K562 (cell line): ENCODE measurements at regions not wholly inside any gene's neighbourhood (a gene's known extent, or its start where the extent isn't known, plus 50 kb on each side); places are given as distances from the start of the nearest gene placed in this dataset.

Experiments used
- CHD2 ChIP-seq: IDR thresholded peaks from 2 replicates; pipeline ENCODE4 v1.6.1; 2011; ENCODE audit warnings: low read depth, low read length
- EZH2 ChIP-seq: IDR thresholded peaks from 2 replicates; pipeline ENCODE4 v1.6.1; 2012; ENCODE audit warnings: low read depth, mild to moderate bottlenecking, inconsistent platforms, low read length, borderline replicate concordance
- MIER1 ChIP-seq: fragments of 450-650 bp; IDR thresholded peaks from 2 replicates; pipeline ENCODE4 v1.6.1; 2016; ENCODE audit warnings: antibody characterized with exemption, mild to moderate bottlenecking, low read depth
- ZBTB1 ChIP-seq: sonication (generic); formaldehyde crosslinking; IDR thresholded peaks from 2 replicates; pipeline ENCODE4 v1.8.1; 2023; ENCODE audit warnings: missing genetic modification reagents, low read depth, mild to moderate bottlenecking, borderline replicate concordance
- ZNF639 ChIP-seq, 2 experiments: fragments of 200-800 bp in 1 of 2; sonication (Bioruptor generic) in 1 of 2; sonication (generic) in 1 of 2; formaldehyde crosslinking in 1 of 2; IDR thresholded peaks in 1 of 2; conservative IDR thresholded peaks in 1 of 2; 2 replicates each; pipeline versions ENCODE4 v1.5.0 to v1.6.1; 2016 to 2020; ENCODE audit warnings: missing compliant biosample characterization in 1 of 2, missing genetic modification characterization in 1 of 2, missing genetic modification reagents in 1 of 2

GRCh38 chrX:151513472-151513871 is 50.0 kb upstream of the PASD1 start:
- TF ChIP-seq CHD2 (no peak), MIER1 (no peak), ZNF639 (CRISPR knock-in tag; conservative IDR thresholded peaks at IDR 0.05 in 1 of 2, IDR thresholded peaks at IDR 0.05 in 1 of 2) (no peak), ZBTB1 (no peak), EZH2 (no peak)
